SK-N-SH (cell line): ENCODE measurements at regions not wholly inside any gene's neighbourhood (a gene's known extent, or its start where the extent isn't known, plus 50 kb on each side); places are given as distances from the start of the nearest gene placed in this dataset.

ENCODE experiments used
- CTCF ChIA-PET: fragments of 300-600, 350-600 bp; formaldehyde crosslinking; extraction: SDS; loops from one replicate; lab custom pipeline; 2021; lab: Yijun Ruan, JAX
- POLR2A ChIA-PET: fragments of 350-600 bp; sonication (Branson Sonifier 250); formaldehyde crosslinking; extraction: SDS; loops from one replicate; lab custom pipeline; 2020; ENCODE audit warnings: antibody characterized with exemption, inconsistent platforms; lab: Yijun Ruan, JAX
- DNase-seq: peaks from one replicate; pipeline ENCODE4 v3.0.0; 2012
- H2AFZ ChIP-seq: fragments of 200-600 bp; sonication (generic); 2 replicates; pipeline ENCODE4 v1.8.1; 2016; ENCODE audit warnings: antibody characterized with exemption, mild to moderate bottlenecking, low read depth
- H3F3A ChIP-seq: fragments of 200-600 bp; sonication (generic); replicated peaks from 2 replicates; pipeline ENCODE3; 2016; ENCODE audit warnings: antibody characterized with exemption, mild to moderate bottlenecking; ENCODE audit not compliant: insufficient read depth
- H3K27ac ChIP-seq, 2 experiments: fragments of 200-500 bp in 1 of 2; fragments of 200-600 bp in 1 of 2; sonication (Bioruptor generic) in 1 of 2; sonication (generic), shearing (Covaris generic) in 1 of 2; 2 replicates each; pipeline versions ENCODE4 v1.5.1 to v1.6.1; 2014 to 2016; ENCODE audit warnings: low read depth in 2 of 2, inconsistent platforms in 1 of 2, low read length in 1 of 2, mild to moderate bottlenecking in 1 of 2, mixed read lengths in 1 of 2
- H3K27me3 ChIP-seq: fragments of 200-600 bp; sonication (generic), shearing (Covaris generic); 2 replicates; pipeline ENCODE4 v1.6.1; 2016; ENCODE audit warnings: mixed run types; ENCODE audit not compliant: insufficient read depth
- H3K36me3 ChIP-seq, 2 experiments: fragments of 200-500 bp in 1 of 2; fragments of 200-600 bp in 1 of 2; sonication (Bioruptor generic) in 1 of 2; sonication (generic) in 1 of 2; replicated peaks in 1 of 2; 2 replicates each; pipeline versions ENCODE3 to v1.5.1; 2014 to 2016; ENCODE audit warnings: low read length in 1 of 2, mild to moderate bottlenecking in 1 of 2; ENCODE audit not compliant: insufficient read depth in 2 of 2, control insufficient read depth in 1 of 2
- H3K4me1 ChIP-seq, 2 experiments: fragments of 200-500 bp in 1 of 2; fragments of 200-600 bp in 1 of 2; sonication (Bioruptor generic) in 1 of 2; sonication (generic), shearing (Covaris generic) in 1 of 2; 2 replicates each; pipeline versions ENCODE4 v1.5.1 to v1.6.1; 2014 to 2016; ENCODE audit warnings: low read depth in 1 of 2, low read length in 1 of 2, mixed run types in 1 of 2; ENCODE audit not compliant: insufficient read depth in 2 of 2, control insufficient read depth in 1 of 2
- H3K4me2 ChIP-seq: fragments of 200-600 bp; sonication (generic), shearing (Covaris generic); 2 replicates; pipeline ENCODE4 v1.6.1; 2017; ENCODE audit warnings: mixed run types
- H3K4me3 ChIP-seq, 2 experiments: fragments of 200-500 bp in 1 of 2; fragments of 200-600 bp in 1 of 2; sonication (Bioruptor generic) in 1 of 2; sonication (generic), shearing (Covaris generic) in 1 of 2; 2 replicates each; pipeline versions ENCODE4 v1.5.1 to v1.8.1; 2014 to 2016; ENCODE audit warnings: low read depth in 2 of 2, inconsistent platforms in 1 of 2, low read length in 1 of 2, mild to moderate bottlenecking in 1 of 2, mixed read lengths in 1 of 2, moderate library complexity in 1 of 2
- H3K79me2 ChIP-seq: fragments of 200-600 bp; sonication (generic); 2 replicates; pipeline ENCODE4 v1.8.1; 2017; ENCODE audit warnings: mild to moderate bottlenecking; ENCODE audit not compliant: insufficient read depth
- H3K9ac ChIP-seq: fragments of 200-600 bp; sonication (generic); 2 replicates; pipeline ENCODE4 v1.6.1; 2017; ENCODE audit warnings: mixed run types
- H3K9me2 ChIP-seq: fragments of 200-600 bp; sonication (generic); 2 replicates; pipeline ENCODE4 v1.6.1; 2017; ENCODE audit warnings: mixed run types
- H3K9me3 ChIP-seq: fragments of 200-600 bp; sonication (generic); 2 replicates; pipeline ENCODE4 v1.6.1; 2017; ENCODE audit warnings: mixed run types, mild to moderate bottlenecking, moderate library complexity
- H4K20me1 ChIP-seq: fragments of 200-600 bp; sonication (generic); 2 replicates; pipeline ENCODE4 v1.6.1; 2017; ENCODE audit warnings: mild to moderate bottlenecking, mixed run types; ENCODE audit not compliant: insufficient read depth
- CHD2 ChIP-seq: fragments of 150-350 bp; IDR thresholded peaks from 2 replicates; pipeline ENCODE4 v1.6.1; 2018; ENCODE audit warnings: low read length; ENCODE audit not compliant: partially characterized antibody
- FOSL2 ChIP-seq: IDR thresholded peaks from 2 replicates; pipeline ENCODE4 v1.4.0; 2012; ENCODE audit warnings: low read depth, mild to moderate bottlenecking, moderate library complexity, borderline replicate concordance
- FOXM1 ChIP-seq: IDR thresholded peaks from 2 replicates; pipeline ENCODE4 v1.4.0; 2012; ENCODE audit warnings: low read depth, mild to moderate bottlenecking
- GABPA ChIP-seq: IDR thresholded peaks from 2 replicates; pipeline ENCODE4 v1.4.0; 2012; ENCODE audit warnings: low read depth, mild to moderate bottlenecking
- GATA2 ChIP-seq: sonication (generic); formaldehyde crosslinking; IDR thresholded peaks from 2 replicates; pipeline ENCODE4 v1.5.0; 2020; ENCODE audit warnings: mild to moderate bottlenecking, missing genetic modification reagents
- JUND ChIP-seq: IDR thresholded peaks from 2 replicates; pipeline ENCODE4 v1.4.0; 2012
- MEF2A ChIP-seq: IDR thresholded peaks from 2 replicates; pipeline ENCODE4 v1.4.0; 2012; ENCODE audit warnings: low read depth, borderline replicate concordance
- MXI1 ChIP-seq: IDR thresholded peaks from 2 replicates; pipeline ENCODE4 v1.6.1; 2012; ENCODE audit warnings: mild to moderate bottlenecking, low read depth, low read length, improper control_type of control experiment
- NFIC ChIP-seq: IDR thresholded peaks from 2 replicates; pipeline ENCODE4 v1.4.0; 2012; ENCODE audit warnings: borderline replicate concordance
- POLR2AphosphoS5 ChIP-seq: IDR thresholded peaks from 2 replicates; pipeline ENCODE4 v1.6.1; 2012; ENCODE audit warnings: low read depth, low read length
- RCOR1 ChIP-seq: fragments of 150-350 bp; IDR thresholded peaks from 2 replicates; pipeline ENCODE4 v1.6.1; 2017; ENCODE audit warnings: antibody characterized with exemption, low read length
- REST ChIP-seq: IDR thresholded peaks from 2 replicates; pipeline ENCODE4 v1.6.1; 2012; ENCODE audit warnings: mild to moderate bottlenecking, low read depth, low read length, moderate library complexity
- TCF12 ChIP-seq: IDR thresholded peaks from 2 replicates; pipeline ENCODE4 v1.4.0; 2012
- WGBS: methylation state at CpG from one replicate; pipeline ENCODE4 v1.1.6; 2017; ENCODE audit warnings: low lambda C conversion rate; 5-methylcytosine and 5-hydroxymethylcytosine counted together

DNA sequence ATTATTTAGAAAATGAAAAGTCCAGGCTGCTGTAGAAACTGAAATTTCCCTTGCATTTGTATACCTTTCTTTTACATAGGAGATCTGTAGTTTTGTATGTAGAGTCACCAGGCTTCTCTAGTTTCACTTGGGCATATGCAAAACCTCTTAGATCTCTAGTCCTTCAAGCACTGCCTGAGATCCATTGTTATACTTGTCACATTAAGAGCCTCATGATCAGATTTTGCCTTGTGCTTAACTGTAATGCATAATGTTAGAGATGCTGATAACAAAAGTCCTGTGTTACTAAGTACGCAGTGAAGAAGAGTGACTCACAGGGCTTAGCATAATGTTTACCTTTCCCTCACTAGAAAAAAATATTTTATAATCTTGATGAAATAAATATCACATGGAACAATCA lies 250.2 kb downstream of the CYLC2 start:
- H3K9me2 ChIP-seq, result no peaks in the 10 kb centered on the region
- H2AFZ ChIP-seq, result no peak overlapping the region
- no peaks in the 10 kb centered on the region for H3K27me3 ChIP-seq
- no peak overlapping the region for H3K4me2 ChIP-seq
- no peaks in the 10 kb centered on the region for H4K20me1 ChIP-seq
- H3K9me3 ChIP-seq, result no peaks in the 10 kb centered on the region
- H3K4me3 ChIP-seq, result no peak overlapping the region
- CTCF ChIA-PET, result no interaction called here
- H3K4me1 ChIP-seq, result no peaks in the 10 kb centered on the region; a peak in 1 of 4 replicates
- H3K79me2 ChIP-seq, result no peaks in the 10 kb centered on the region
- H3K9ac ChIP-seq, result no peak overlapping the region
- POLR2A ChIA-PET, result no interaction called here
- 17% methylated on average over 1 of the region's 1 CpG for WGBS
- no peak overlapping the region for H3K27ac ChIP-seq
- TF ChIP-seq GATA2 (CRISPR knock-in tag) (no peak), TCF12 (no peak), NFIC (no peak), GABPA (no peak), MEF2A (no peak), RCOR1 (no peak), POLR2AphosphoS5 (no peak), MXI1 (no peak), JUND (no peak), FOSL2 (no peak), FOXM1 (no peak)
- TF ChIP-seq, all 33 proteins: peak for 0
- no peak for DNase-seq
- Histone ChIP-seq H3K36me3 (no peaks in the 10 kb centered on the region), H3F3A (no peaks in the 10 kb centered on the region)

DNA sequence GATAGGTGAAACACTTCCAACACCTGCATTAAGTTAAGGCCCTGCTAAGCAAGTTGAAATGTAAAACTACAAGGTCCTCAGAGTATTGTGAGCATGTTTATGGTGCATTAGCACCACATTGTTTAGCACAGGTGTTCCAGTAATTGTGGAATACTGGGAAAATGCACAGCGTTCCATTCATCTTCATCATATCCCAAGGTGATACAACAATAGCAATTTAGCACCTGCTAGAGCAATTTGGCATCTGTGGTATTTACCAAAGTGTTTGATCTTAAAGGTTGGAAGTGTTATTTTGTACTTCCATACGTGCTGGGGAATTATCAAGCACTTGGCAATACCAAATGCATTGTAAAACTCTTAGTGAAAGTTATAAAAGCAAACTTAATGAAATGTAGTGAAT lies 266.8 kb downstream of the CYLC2 start:
- Histone ChIP-seq H3F3A (no peaks in the 10 kb centered on the region), H3K4me1 (no peaks in the 10 kb centered on the region; a peak in 1 of 4 replicates), H3K9me3 (no peaks in the 10 kb centered on the region), H3K4me3 (no peak overlapping the region), H4K20me1 (no peaks in the 10 kb centered on the region), H3K9me2 (no peaks in the 10 kb centered on the region), H3K27ac (no peak overlapping the region), H3K79me2 (no peaks in the 10 kb centered on the region), H3K4me2 (no peak overlapping the region), H3K9ac (no peak overlapping the region), H2AFZ (no peak overlapping the region), H3K27me3 (no peaks in the 10 kb centered on the region), H3K36me3 (no peaks in the 10 kb centered on the region)
- CTCF ChIA-PET, result no interaction called here
- 4% methylated on average over 2 of the region's 2 CpGs for WGBS
- TF ChIP-seq REST (no peak), CHD2 (no peak)
- no peak for DNase-seq
- POLR2A ChIA-PET, result no interaction called here
